H1 (cell line): ENCODE measurements at regions not wholly inside any gene's neighbourhood (a gene's known extent, or its start where the extent isn't known, plus 50 kb on each side); places are given as distances from the start of the nearest gene placed in this dataset.

Experiments used
- CTCF ChIA-PET: fragments of 300-600 bp; sonication (Branson Sonifier 250); formaldehyde crosslinking; loops from one replicate; lab custom pipeline; 2021; ENCODE audit not compliant: partially characterized antibody; lab: Charles Lee
- POLR2A ChIA-PET: fragments of 300-600 bp; sonication (Branson Sonifier 250); formaldehyde crosslinking; loops from one replicate; lab custom pipeline; 2021; ENCODE audit warnings: inconsistent platforms; ENCODE audit not compliant: partially characterized antibody; lab: Charles Lee
- DNase-seq, 2 experiments: peaks; one replicate each; pipeline versions ENCODE4 v3.0.0 to v3.0.0-alpha.2; 2010 to 2022; ENCODE audit warnings: low spot score in 2 of 2, low read depth in 1 of 2, mixed read lengths in 1 of 2
- FAIRE-seq: peaks from 2 replicates; lab custom pipeline; 2011; peaks lifted over from hg19 to GRCh38; lab: Jason Lieb, UNC
- H2AFZ ChIP-seq: 2 replicates; pipeline ENCODE4 v1.8.1; 2012; ENCODE audit warnings: low read length, inconsistent platforms
- H2AK5ac ChIP-seq: 2 replicates; pipeline ENCODE4 v1.6.1; 2013; ENCODE audit warnings: low read depth, low read length
- H2BK120ac ChIP-seq: replicated peaks from 2 replicates; pipeline ENCODE3; 2013; ENCODE audit warnings: low read depth, low read length, inconsistent platforms
- H2BK12ac ChIP-seq: 2 replicates; pipeline ENCODE4 v1.6.1; 2013; ENCODE audit warnings: low read depth, low read length
- H2BK15ac ChIP-seq: 2 replicates; pipeline ENCODE4 v1.6.1; 2013; ENCODE audit warnings: low read length
- H2BK20ac ChIP-seq: 2 replicates; pipeline ENCODE4 v1.6.1; 2013; ENCODE audit warnings: low read length
- H2BK5ac ChIP-seq: 2 replicates; pipeline ENCODE4 v1.6.1; 2013; ENCODE audit warnings: low read depth, low read length
- H3K14ac ChIP-seq: 2 replicates; pipeline ENCODE4 v1.6.1; 2013; ENCODE audit warnings: inconsistent platforms; ENCODE audit not compliant: insufficient read length
- H3K18ac ChIP-seq: 2 replicates; pipeline ENCODE4 v1.6.1; 2013; ENCODE audit warnings: low read length; ENCODE audit errors: extremely low read depth
- H3K23ac ChIP-seq: 2 replicates; pipeline ENCODE4 v1.6.1; 2013; ENCODE audit warnings: inconsistent platforms; ENCODE audit not compliant: insufficient read length
- H3K23me2 ChIP-seq: 2 replicates; pipeline ENCODE4 v1.6.1; 2013; ENCODE audit warnings: low read depth, low read length
- H3K27ac ChIP-seq: 2 replicates; pipeline ENCODE4 v1.6.1; 2011; ENCODE audit warnings: low read depth, low read length, inconsistent platforms
- H3K27me3 ChIP-seq, 4 experiments: replicated peaks in 1 of 4; 1 replicate in 1 of 4; 2 replicates in 3 of 4; pipeline versions ENCODE4 v1.6.1 to v1.8.1; 2011 to 2013; ENCODE audit warnings: low read length in 3 of 4, mild to moderate bottlenecking in 3 of 4, inconsistent platforms in 2 of 4, mixed read lengths in 2 of 4, moderate library complexity in 1 of 4; ENCODE audit not compliant: control insufficient read depth in 3 of 4, insufficient read depth in 3 of 4; ENCODE audit errors: extremely low read depth in 1 of 4
- H3K36me3 ChIP-seq, 4 experiments: 2 replicates each; pipeline versions ENCODE4 v1.6.1 to v1.8.1; 2011 to 2013; ENCODE audit warnings: mild to moderate bottlenecking in 4 of 4, low read length in 3 of 4, moderate library complexity in 2 of 4, control low read depth in 1 of 4, inconsistent platforms in 1 of 4; ENCODE audit not compliant: insufficient read depth in 4 of 4, control insufficient read depth in 2 of 4
- H3K4ac ChIP-seq: replicated peaks from 2 replicates; pipeline ENCODE3; 2013; ENCODE audit warnings: low read length, low read depth, mixed read lengths, inconsistent platforms; ENCODE audit not compliant: insufficient read length
- H3K4me1 ChIP-seq, 4 experiments: replicated peaks in 1 of 4; 1 replicate in 1 of 4; 2 replicates in 3 of 4; pipeline versions ENCODE4 v1.6.1 to v1.8.1; 2011 to 2013; ENCODE audit warnings: low read length in 3 of 4, inconsistent platforms in 2 of 4, mixed read lengths in 1 of 4; ENCODE audit not compliant: insufficient read depth in 4 of 4, control insufficient read depth in 3 of 4
- H3K4me2 ChIP-seq, 2 experiments: 2 replicates each; pipeline versions ENCODE4 v1.6.1 to v1.8.1; 2011 to 2013; ENCODE audit warnings: low read depth in 2 of 2, low read length in 2 of 2, control low read depth in 1 of 2, inconsistent platforms in 1 of 2, mild to moderate bottlenecking in 1 of 2; ENCODE audit not compliant: insufficient read depth in 1 of 2
- H3K4me3 ChIP-seq, 4 experiments: fragments of 200-600, 300-600 bp in 1 of 4; sonication (generic), shearing (Covaris generic), sonication (Bioruptor Twin) in 1 of 4; 2 replicates each; pipeline versions ENCODE4 v1.5.1 to v1.8.1; 2011 to 2016; ENCODE audit warnings: low read length in 4 of 4, low read depth in 3 of 4, control low read depth in 2 of 4, inconsistent platforms in 2 of 4, mild to moderate bottlenecking in 2 of 4, mixed read lengths in 1 of 4, moderate library complexity in 1 of 4; ENCODE audit not compliant: insufficient read depth in 2 of 4; ENCODE audit errors: extremely low read depth in 1 of 4
- H3K56ac ChIP-seq: replicated peaks from 2 replicates; pipeline ENCODE3; 2013; ENCODE audit warnings: low read depth, mild to moderate bottlenecking, mixed read lengths, low read length, inconsistent platforms; ENCODE audit not compliant: insufficient read length
- H3K79me1 ChIP-seq: 2 replicates; pipeline ENCODE4 v1.6.1; 2013; ENCODE audit warnings: low read depth, low read length, control low read depth
- H3K79me2 ChIP-seq, 2 experiments: 2 replicates each; pipeline versions ENCODE4 v1.6.1 to v1.8.1; 2012 to 2013; ENCODE audit warnings: low read length in 2 of 2, mild to moderate bottlenecking in 2 of 2, inconsistent platforms in 1 of 2; ENCODE audit not compliant: insufficient read depth in 2 of 2, control insufficient read depth in 1 of 2
- H3K9ac ChIP-seq, 4 experiments: replicated peaks in 1 of 4; 1 replicate in 1 of 4; 2 replicates in 3 of 4; pipeline versions ENCODE4 v1.6.1 to v1.8.1; 2011 to 2013; ENCODE audit warnings: low read depth in 3 of 4, low read length in 3 of 4, control low read depth in 2 of 4, mild to moderate bottlenecking in 2 of 4, moderate library complexity in 2 of 4, inconsistent platforms in 1 of 4; ENCODE audit errors: extremely low read depth in 1 of 4
- H3K9me3 ChIP-seq, 2 experiments: 2 replicates each; pipeline versions ENCODE4 v1.6.1 to v1.8.1; 2012 to 2013; ENCODE audit warnings: mild to moderate bottlenecking in 2 of 2, moderate library complexity in 2 of 2, control low read depth in 1 of 2, inconsistent platforms in 1 of 2, low read depth in 1 of 2, low read length in 1 of 2, mixed read lengths in 1 of 2; ENCODE audit not compliant: insufficient read depth in 2 of 2
- H4K20me1 ChIP-seq, 2 experiments: replicated peaks in 1 of 2; 2 replicates each; pipeline versions ENCODE3 to v1.8.1; 2011 to 2013; ENCODE audit warnings: inconsistent platforms in 2 of 2, low read length in 2 of 2, mild to moderate bottlenecking in 1 of 2; ENCODE audit not compliant: insufficient read depth in 2 of 2, control insufficient read depth in 1 of 2
- H4K5ac ChIP-seq: 2 replicates; pipeline ENCODE4 v1.6.1; 2013; ENCODE audit warnings: low read length, low read depth, mixed read lengths, inconsistent platforms; ENCODE audit not compliant: insufficient read length
- H4K8ac ChIP-seq: 2 replicates; pipeline ENCODE4 v1.8.0; 2013; ENCODE audit warnings: mild to moderate bottlenecking, moderate library complexity, low read length, inconsistent platforms; ENCODE audit not compliant: insufficient read depth; ENCODE audit errors: extremely low read depth
- H4K91ac ChIP-seq: replicated peaks from 2 replicates; pipeline ENCODE3; 2013; ENCODE audit warnings: low read length, mixed read lengths, inconsistent platforms; ENCODE audit not compliant: insufficient read length
- BCL11A ChIP-seq, 2 experiments: IDR thresholded peaks; one replicate each; pipeline ENCODE4 v1.6.1; 2011; ENCODE audit warnings: low read depth in 2 of 2, low read length in 2 of 2, mild to moderate bottlenecking in 2 of 2
- CTCF ChIP-seq, 3 experiments: IDR thresholded peaks; 1 replicate in 2 of 3; 2 replicates in 1 of 3; pipeline versions ENCODE4 v1.5.1 to v1.6.1; 2011; ENCODE audit warnings: low read length in 3 of 3, mild to moderate bottlenecking in 3 of 3, inconsistent platforms in 2 of 3, low read depth in 1 of 3, moderate library complexity in 1 of 3; ENCODE audit not compliant: insufficient read depth in 1 of 3; ENCODE audit errors: control extremely low read depth in 1 of 3
- EP300 ChIP-seq, 2 experiments: IDR thresholded peaks; 1 replicate in 1 of 2; 2 replicates in 1 of 2; pipeline ENCODE4 v1.6.1; 2011 to 2012; ENCODE audit warnings: low read depth in 2 of 2, low read length in 2 of 2, mild to moderate bottlenecking in 2 of 2, borderline replicate concordance in 1 of 2, inconsistent platforms in 1 of 2, moderate library complexity in 1 of 2
- HDAC2 ChIP-seq, 2 experiments: fragments of 300-600 bp in 1 of 2; sonication (generic) in 1 of 2; IDR thresholded peaks; 2 replicates each; pipeline ENCODE4 v1.6.1; 2011 to 2012; ENCODE audit warnings: low read depth in 2 of 2, low read length in 2 of 2, mild to moderate bottlenecking in 2 of 2, moderate library complexity in 2 of 2, borderline replicate concordance in 1 of 2, inconsistent platforms in 1 of 2
- JUN ChIP-seq: IDR thresholded peaks from 2 replicates; pipeline ENCODE4 v1.6.1; 2011; ENCODE audit warnings: low read depth, mild to moderate bottlenecking, improper control_type of control experiment, low read length
- JUND ChIP-seq: IDR thresholded peaks from 2 replicates; pipeline ENCODE4 v1.6.1; 2011; ENCODE audit warnings: mild to moderate bottlenecking, improper control_type of control experiment, low read length
- KDM4A ChIP-seq: IDR thresholded peaks from one replicate; pipeline ENCODE4 v1.7.1; 2012; ENCODE audit warnings: low read depth, mild to moderate bottlenecking, moderate library complexity, low read length, inconsistent platforms; ENCODE audit not compliant: severe bottlenecking
- POLR2A ChIP-seq, 2 experiments: IDR thresholded peaks; 1 replicate in 1 of 2; 2 replicates in 1 of 2; pipeline ENCODE4 v1.6.1; 2011; ENCODE audit warnings: low read depth in 2 of 2, low read length in 2 of 2, mild to moderate bottlenecking in 2 of 2; ENCODE audit errors: control extremely low read depth in 1 of 2
- SP2 ChIP-seq: IDR thresholded peaks from 2 replicates; pipeline ENCODE4 v1.6.1; 2012; ENCODE audit warnings: mild to moderate bottlenecking, low read length, inconsistent platforms
- TCF12 ChIP-seq: IDR thresholded peaks from 2 replicates; pipeline ENCODE4 v1.6.1; 2011; ENCODE audit warnings: low read depth, mild to moderate bottlenecking, low read length
- ZNF274 ChIP-seq: IDR thresholded peaks from 2 replicates; pipeline ENCODE4 v1.7.0; 2012; ENCODE audit warnings: low read length, borderline replicate concordance; ENCODE audit errors: extremely low read depth
- WGBS, 2 experiments: shearing (Covaris generic) in 1 of 2; methylation state at CpG; one replicate each; pipeline versions ENCODE4 v1.1.6 to v1.1.7; 2013 to 2015; ENCODE audit warnings: low lambda C conversion rate in 2 of 2, mixed read lengths in 2 of 2, inconsistent platforms in 1 of 2, low coverage in 1 of 2, missing lambda C conversion rate in 1 of 2; ENCODE audit not compliant: insufficient replicate concordance in 2 of 2, insufficient coverage in 1 of 2, insufficient read length in 1 of 2; ENCODE audit errors: extremely low coverage in 1 of 2, missing lambda C conversion rate in 1 of 2; 5-methylcytosine and 5-hydroxymethylcytosine counted together

GRCh38 chr17:12341328-12341727 lies 320.7 kb downstream of the MAP2K4 start:
- H2AK5ac ChIP-seq: no peak overlapping the region
- H2BK5ac ChIP-seq: no peak overlapping the region
- ChIA-PET POLR2A (no interaction called here), CTCF (interaction anchor here (0.6 to 1.9 kb wide), 6 partner anchors 20 to 678 kb away, joined by 3 to 9 read pairs (median 4); no protein-coding TSS in a partner anchor)
- no peaks in the 10 kb centered on the region for H3K79me2 ChIP-seq
- 83% methylated on average over 2 of the region's 2 CpGs; no CpG with 5 or more reads in 1 of the 2 experiments for WGBS, 2 experiments
- no peak overlapping the region for H2BK20ac ChIP-seq
- H3K9ac ChIP-seq: no peak overlapping the region
- H4K5ac ChIP-seq: no peak overlapping the region
- no peak overlapping the region for H4K91ac ChIP-seq
- H3K36me3 ChIP-seq: no peaks in the 10 kb centered on the region
- H3K27me3 ChIP-seq: no peaks in the 10 kb centered on the region
- H3K27ac ChIP-seq: no peak overlapping the region
- no peaks in the 10 kb centered on the region for H3K79me1 ChIP-seq
- DNase-seq (no peak), FAIRE-seq (no peak)
- H2BK12ac ChIP-seq: no peak overlapping the region
- H3K9me3 ChIP-seq: no peaks in the 10 kb centered on the region
- H4K20me1 ChIP-seq: no peaks in the 10 kb centered on the region
- H4K8ac ChIP-seq: no peak overlapping the region
- no peaks in the 10 kb centered on the region for H3K23me2 ChIP-seq
- no peaks in the 10 kb centered on the region for H3K4me1 ChIP-seq
- H2AFZ ChIP-seq: no peak overlapping the region
- no peak overlapping the region for H2BK15ac ChIP-seq
- H3K14ac ChIP-seq: no peak overlapping the region
- H3K4me3 ChIP-seq: no peak overlapping the region
- no peak overlapping the region for H3K4ac ChIP-seq
- no peak overlapping the region for H3K56ac ChIP-seq
- TF ChIP-seq CTCF (IDR thresholded peaks at IDR 0.05; ENCODE audit: control extremely low read depth in 1 of 3, insufficient read depth in 1 of 3, low read depth in 1 of 3, low read length in 3 of 3) (no peak), JUND (no peak), HDAC2 (IDR thresholded peaks at IDR 0.05; ENCODE audit: borderline replicate concordance in 1 of 2, low read depth in 2 of 2, low read length in 2 of 2) (no peak), POLR2A (IDR thresholded peaks at IDR 0.05; ENCODE audit: control extremely low read depth in 1 of 2, low read depth in 2 of 2, low read length in 2 of 2) (no peak), TCF12 (no peak), ZNF274 (no peak), KDM4A (no peak), SP2 (no peak), JUN (no peak), BCL11A (IDR thresholded peaks at IDR 0.05; ENCODE audit: low read depth in 2 of 2, low read length in 2 of 2) (no peak), EP300 (IDR thresholded peaks at IDR 0.05; ENCODE audit: borderline replicate concordance in 1 of 2, low read depth in 2 of 2, low read length in 2 of 2) (no peak)
- H3K23ac ChIP-seq: no peak overlapping the region
- H3K18ac ChIP-seq: no peak overlapping the region
- H3K4me2 ChIP-seq: no peak overlapping the region
- no peak overlapping the region for H2BK120ac ChIP-seq
